Hepatocyte (in vitro differentiated cells): ENCODE measurements at regions not wholly inside any gene's neighbourhood (a gene's known extent, or its start where the extent isn't known, plus 50 kb on each side); places are given as distances from the start of the nearest gene placed in this dataset.

Experiments used
- DNase-seq: peaks from one replicate; pipeline ENCODE4 v3.0.0-alpha.2; 2016; ENCODE audit warnings: low spot score
- H2AFZ ChIP-seq: fragments of 200-600 bp; sonication (generic); 2 replicates; pipeline ENCODE4 v1.6.0; 2016; ENCODE audit warnings: antibody characterized with exemption, mild to moderate bottlenecking
- H3K27ac ChIP-seq: fragments of 200-600 bp; sonication (generic); 2 replicates; pipeline ENCODE4 v1.5.1; 2016; ENCODE audit warnings: mild to moderate bottlenecking
- H3K27me3 ChIP-seq: fragments of 200-600 bp; sonication (generic); 2 replicates; pipeline ENCODE4 v1.6.1; 2016
- H3K36me3 ChIP-seq: fragments of 200-600 bp; sonication (generic); replicated peaks from 2 replicates; pipeline ENCODE4 v1.5.1; 2016; ENCODE audit warnings: low read depth; ENCODE audit not compliant: insufficient read depth
- H3K4me1 ChIP-seq: fragments of 200-600 bp; sonication (generic); 2 replicates; pipeline ENCODE4 v1.5.1; 2016; ENCODE audit warnings: mild to moderate bottlenecking, moderate library complexity; ENCODE audit not compliant: insufficient read depth
- H3K4me2 ChIP-seq: fragments of 200-600 bp; sonication (generic); 2 replicates; pipeline ENCODE4 v1.6.0; 2016
- H3K4me3 ChIP-seq: fragments of 200-600 bp; sonication (generic); 2 replicates; pipeline ENCODE4 v1.5.1; 2016; ENCODE audit warnings: mild to moderate bottlenecking
- H3K79me2 ChIP-seq: fragments of 200-600 bp; sonication (generic); 2 replicates; pipeline ENCODE4 v1.6.0; 2017; ENCODE audit warnings: mild to moderate bottlenecking
- H3K9me2 ChIP-seq: fragments of 200-600 bp; sonication (generic); replicated peaks from 2 replicates; pipeline ENCODE4 v1.6.0; 2017; ENCODE audit warnings: mild to moderate bottlenecking; ENCODE audit not compliant: insufficient read depth
- H3K9me3 ChIP-seq: fragments of 200-600 bp; sonication (generic); 2 replicates; pipeline ENCODE4 v1.5.1; 2016; ENCODE audit warnings: low read depth, mild to moderate bottlenecking
- H4K20me1 ChIP-seq: fragments of 200-600 bp; sonication (generic); 2 replicates; pipeline ENCODE4 v1.6.0; 2016; ENCODE audit warnings: mild to moderate bottlenecking; ENCODE audit not compliant: insufficient read depth, poor library complexity, severe bottlenecking
- EZH2 ChIP-seq: fragments of 200-600 bp; sonication (generic); IDR thresholded peaks from 2 replicates; pipeline ENCODE4 v1.6.1; 2016; ENCODE audit warnings: antibody characterized with exemption, mild to moderate bottlenecking, borderline replicate concordance
- EZH2phosphoT487 ChIP-seq: fragments of 200-600 bp; sonication (generic); IDR thresholded peaks from one replicate; pipeline ENCODE4 v1.6.1; 2018; ENCODE audit warnings: antibody characterized with exemption, mild to moderate bottlenecking, low read depth, moderate library complexity; ENCODE audit not compliant: unreplicated experiment, severe bottlenecking
- WGBS: methylation state at CpG from one replicate; pipeline ENCODE4 v1.1.6; 2016; ENCODE audit warnings: low lambda C conversion rate; ENCODE audit errors: missing lambda C conversion rate; 5-methylcytosine and 5-hydroxymethylcytosine counted together
- TF ChIP-seq, protein P1 (sequence below): fragments of 200-600 bp; sonication (generic); IDR thresholded peaks from 2 replicates; pipeline ENCODE4 v1.5.1; 2016; ENCODE audit warnings: antibody characterized with exemption, mild to moderate bottlenecking; ENCODE audit not compliant: poor library complexity

DNA sequence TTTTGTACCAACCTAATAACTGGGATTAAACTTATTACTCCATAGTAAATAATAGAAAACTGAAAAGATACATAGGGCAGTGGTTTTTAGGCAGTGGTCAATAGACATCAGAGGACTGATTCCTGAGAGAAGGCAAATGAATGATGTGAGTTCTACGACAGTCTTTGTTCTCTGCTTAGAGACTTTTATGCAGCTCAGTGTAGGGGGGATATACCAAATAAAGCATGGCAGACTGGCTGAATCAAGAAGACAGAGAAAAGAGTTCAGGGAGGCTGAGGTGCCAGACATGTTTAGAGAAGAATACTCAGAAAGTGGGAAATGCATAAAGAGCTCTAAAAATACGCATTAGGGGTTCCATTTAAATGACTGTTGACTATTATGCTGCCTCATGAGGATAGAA lies 320.8 kb upstream of the FAR2 start:
- H3K4me3 ChIP-seq: no peak overlapping the region
- no peaks in the 10 kb centered on the region for H3K4me1 ChIP-seq
- H3K4me2 ChIP-seq: no peak overlapping the region
- WGBS: 92% methylated on average over 2 of the region's 2 CpGs
- H3K27ac ChIP-seq: no peak overlapping the region
- no peaks in the 10 kb centered on the region for H3K9me3 ChIP-seq
- no peaks in the 10 kb centered on the region for H3K36me3 ChIP-seq
- no peak for DNase-seq
- H3K79me2 ChIP-seq: no peaks in the 10 kb centered on the region
- H4K20me1 ChIP-seq: no peaks in the 10 kb centered on the region
- H2AFZ ChIP-seq: no peak overlapping the region
- no peak for TF ChIP-seq EZH2phosphoT487
- TF ChIP-seq EZH2: no peak
- TF ChIP-seq, protein P1, sequence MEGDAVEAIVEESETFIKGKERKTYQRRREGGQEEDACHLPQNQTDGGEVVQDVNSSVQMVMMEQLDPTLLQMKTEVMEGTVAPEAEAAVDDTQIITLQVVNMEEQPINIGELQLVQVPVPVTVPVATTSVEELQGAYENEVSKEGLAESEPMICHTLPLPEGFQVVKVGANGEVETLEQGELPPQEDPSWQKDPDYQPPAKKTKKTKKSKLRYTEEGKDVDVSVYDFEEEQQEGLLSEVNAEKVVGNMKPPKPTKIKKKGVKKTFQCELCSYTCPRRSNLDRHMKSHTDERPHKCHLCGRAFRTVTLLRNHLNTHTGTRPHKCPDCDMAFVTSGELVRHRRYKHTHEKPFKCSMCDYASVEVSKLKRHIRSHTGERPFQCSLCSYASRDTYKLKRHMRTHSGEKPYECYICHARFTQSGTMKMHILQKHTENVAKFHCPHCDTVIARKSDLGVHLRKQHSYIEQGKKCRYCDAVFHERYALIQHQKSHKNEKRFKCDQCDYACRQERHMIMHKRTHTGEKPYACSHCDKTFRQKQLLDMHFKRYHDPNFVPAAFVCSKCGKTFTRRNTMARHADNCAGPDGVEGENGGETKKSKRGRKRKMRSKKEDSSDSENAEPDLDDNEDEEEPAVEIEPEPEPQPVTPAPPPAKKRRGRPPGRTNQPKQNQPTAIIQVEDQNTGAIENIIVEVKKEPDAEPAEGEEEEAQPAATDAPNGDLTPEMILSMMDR: no peak
- H3K27me3 ChIP-seq: no peaks in the 10 kb centered on the region
- H3K9me2 ChIP-seq: no peaks in the 10 kb centered on the region

DNA sequence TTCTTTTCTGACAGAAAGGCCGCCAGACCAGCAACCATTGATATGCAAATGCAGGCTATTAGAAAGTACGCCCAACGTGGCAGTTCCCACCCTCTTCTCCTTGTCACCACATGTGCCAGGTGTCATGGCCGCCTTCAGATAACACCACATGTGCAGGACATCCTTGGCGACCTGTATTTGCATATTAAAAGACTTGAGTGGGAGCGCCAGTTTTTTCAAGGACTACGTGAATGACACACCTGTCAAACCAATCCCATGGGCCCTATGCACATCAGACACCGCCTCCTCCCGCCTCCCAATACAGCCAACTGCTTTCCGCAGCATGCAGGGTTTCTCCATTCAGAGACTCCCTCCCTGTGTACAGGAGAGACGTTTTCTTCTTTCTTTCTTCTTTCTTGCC lies 318.6 kb upstream of the FAR2 start:
- no peaks in the 10 kb centered on the region for H4K20me1 ChIP-seq
- H3K4me2 ChIP-seq: no peak overlapping the region
- no peak overlapping the region for H3K4me3 ChIP-seq
- H2AFZ ChIP-seq: no peak overlapping the region
- no peak overlapping the region for H3K27ac ChIP-seq
- no peaks in the 10 kb centered on the region for H3K9me3 ChIP-seq
- H3K27me3 ChIP-seq: no peaks in the 10 kb centered on the region
- TF ChIP-seq, protein P1: no peak
- no peak for TF ChIP-seq EZH2
- no peak for TF ChIP-seq EZH2phosphoT487
- DNase-seq: no peak
- no peaks in the 10 kb centered on the region for H3K79me2 ChIP-seq
- WGBS: 77% methylated on average over 11 of the region's 11 CpGs
- H3K36me3 ChIP-seq: no peaks in the 10 kb centered on the region
- no peaks in the 10 kb centered on the region for H3K9me2 ChIP-seq
- no peaks in the 10 kb centered on the region for H3K4me1 ChIP-seq

DNA sequence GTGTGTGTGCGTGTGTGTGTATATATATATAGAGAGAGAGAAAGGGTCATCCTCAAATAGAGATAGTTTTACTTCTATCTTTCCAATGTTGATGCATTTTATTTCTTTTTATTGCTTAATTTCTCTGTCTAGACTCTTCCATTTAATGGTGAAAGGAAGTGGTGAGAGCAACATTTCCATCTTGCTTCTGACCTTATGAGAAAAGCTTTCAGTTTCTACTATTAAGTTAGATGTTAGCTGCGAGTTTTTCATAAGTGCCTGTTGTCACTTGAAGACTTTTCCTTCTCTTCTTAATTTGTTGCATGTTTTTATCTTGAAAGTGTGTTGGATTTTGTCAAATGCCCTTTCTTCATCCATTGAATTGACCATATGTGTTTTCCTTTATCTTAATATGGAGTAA lies 304.4 kb upstream of the FAR2 start:
- H3K27me3 ChIP-seq: no peaks in the 10 kb centered on the region
- H3K79me2 ChIP-seq: no peaks in the 10 kb centered on the region
- no peaks in the 10 kb centered on the region for H3K9me3 ChIP-seq
- no peaks in the 10 kb centered on the region for H3K9me2 ChIP-seq
- H4K20me1 ChIP-seq: no peaks in the 10 kb centered on the region
- H3K36me3 ChIP-seq: no peaks in the 10 kb centered on the region
- 50% methylated on average over 2 of the region's 2 CpGs for WGBS
- no peak overlapping the region for H3K4me3 ChIP-seq
- no peak overlapping the region for H3K4me2 ChIP-seq
- DNase-seq: no peak
- H2AFZ ChIP-seq: no peak overlapping the region
- H3K4me1 ChIP-seq: no peaks in the 10 kb centered on the region
- TF ChIP-seq, protein P1: no peak
- TF ChIP-seq EZH2: no peak
- TF ChIP-seq EZH2phosphoT487: no peak
- H3K27ac ChIP-seq: no peak overlapping the region

DNA sequence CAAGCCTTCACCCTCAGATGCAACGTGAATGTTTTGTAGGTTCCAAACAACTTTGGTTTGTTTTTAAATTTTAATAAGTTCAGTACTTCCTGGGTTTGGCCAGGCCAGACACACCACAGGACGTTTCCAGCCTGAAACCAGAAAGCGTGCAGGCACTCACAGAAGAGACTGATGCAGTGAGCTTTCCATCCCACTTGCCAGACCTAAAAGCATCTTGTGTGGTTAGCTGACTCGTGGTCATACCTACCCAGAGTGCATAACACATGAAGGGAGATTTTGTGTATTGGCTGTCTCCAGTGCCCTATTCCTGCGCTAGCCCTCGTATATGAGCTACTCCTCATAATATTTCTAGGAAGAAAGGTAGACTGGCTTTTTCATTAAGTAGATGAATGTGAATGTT lies 297.3 kb upstream of the FAR2 start:
- Histone ChIP-seq H3K4me2 (no peak overlapping the region), H2AFZ (no peak overlapping the region), H3K36me3 (no peaks in the 10 kb centered on the region), H3K79me2 (no peaks in the 10 kb centered on the region), H3K9me2 (no peaks in the 10 kb centered on the region), H3K9me3 (no peaks in the 10 kb centered on the region), H3K27ac (no peak overlapping the region), H4K20me1 (no peaks in the 10 kb centered on the region), H3K4me3 (no peak overlapping the region), H3K27me3 (no peaks in the 10 kb centered on the region), H3K4me1 (peaks cover 4% of the 10 kb centered on the region)
- 82% methylated on average over 6 of the region's 6 CpGs for WGBS
- DNase-seq: no peak
- no peak for TF ChIP-seq EZH2phosphoT487
- no peak for TF ChIP-seq EZH2
- TF ChIP-seq, protein P1: no peak
